Liver (tissue), 3 donors: ENCODE measurements at regions not wholly inside any gene's neighbourhood (a gene's known extent, or its start where the extent isn't known, plus 50 kb on each side); places are given as distances from the start of the nearest gene placed in this dataset.

Experiments
- JUND ChIP-seq, 2 donors: IDR thresholded peaks; 2 replicates each; pipeline ENCODE4 v1.6.1; 2016; ENCODE audit warnings: antibody characterized with exemption in 2 of 2
- NR2F2 ChIP-seq: IDR thresholded peaks from 2 replicates; pipeline ENCODE4 v1.6.1; 2016; ENCODE audit warnings: antibody characterized with exemption
- RAD21 ChIP-seq, 2 donors: IDR thresholded peaks; 2 replicates each; pipeline ENCODE4 v1.6.1; 2016; ENCODE audit warnings: antibody characterized with exemption in 2 of 2, mild to moderate bottlenecking in 2 of 2
- TAF1 ChIP-seq: conservative IDR thresholded peaks from 2 replicates; pipeline ENCODE4 v1.6.1; 2016; ENCODE audit warnings: antibody characterized with exemption, mild to moderate bottlenecking
- TF ChIP-seq, protein P1 (sequence below): IDR thresholded peaks from 2 replicates; pipeline ENCODE4 v1.6.1; 2016; ENCODE audit warnings: antibody characterized with exemption
- TF ChIP-seq, protein P2 (sequence below): fragments of 150-350 bp; IDR thresholded peaks from 2 replicates; pipeline ENCODE4 v1.5.1; 2017; ENCODE audit warnings: improper control_type of control experiment, low read depth, low read length; ENCODE audit not compliant: missing input control
- TF ChIP-seq, protein P3 (sequence below): IDR thresholded peaks from 2 replicates; pipeline ENCODE4 v1.6.1; 2016; ENCODE audit warnings: antibody characterized with exemption
- donor health status: healthy.
- donor health status: healthy.

DNA sequence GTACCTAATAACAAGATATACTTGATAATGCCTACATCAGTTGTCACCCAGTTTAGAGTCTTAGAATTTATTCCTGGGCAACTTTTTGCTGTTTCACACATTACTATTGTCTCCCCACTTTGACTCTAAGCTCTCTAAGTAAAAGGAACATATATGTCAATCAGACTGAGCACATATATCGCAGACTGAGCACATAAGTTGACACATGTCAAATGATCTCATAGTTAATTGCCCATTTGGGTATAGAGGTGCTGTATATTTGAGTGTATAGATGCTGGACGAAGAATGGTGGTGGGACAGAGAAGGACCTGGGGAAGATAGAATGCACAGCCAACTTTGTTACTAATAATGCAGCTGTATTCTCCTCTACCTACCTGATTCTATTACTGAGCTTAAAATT lies 746.0 kb upstream of the CDH2 start:
- TF ChIP-seq TAF1 (no peak), JUND (IDR thresholded peaks at IDR 0.05) (no peak), NR2F2 (no peak), RAD21 (IDR thresholded peaks at IDR 0.05) (no peak)
- TF ChIP-seq, protein P1, sequence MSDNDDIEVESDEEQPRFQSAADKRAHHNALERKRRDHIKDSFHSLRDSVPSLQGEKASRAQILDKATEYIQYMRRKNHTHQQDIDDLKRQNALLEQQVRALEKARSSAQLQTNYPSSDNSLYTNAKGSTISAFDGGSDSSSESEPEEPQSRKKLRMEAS: no peak
- TF ChIP-seq, protein P2, sequence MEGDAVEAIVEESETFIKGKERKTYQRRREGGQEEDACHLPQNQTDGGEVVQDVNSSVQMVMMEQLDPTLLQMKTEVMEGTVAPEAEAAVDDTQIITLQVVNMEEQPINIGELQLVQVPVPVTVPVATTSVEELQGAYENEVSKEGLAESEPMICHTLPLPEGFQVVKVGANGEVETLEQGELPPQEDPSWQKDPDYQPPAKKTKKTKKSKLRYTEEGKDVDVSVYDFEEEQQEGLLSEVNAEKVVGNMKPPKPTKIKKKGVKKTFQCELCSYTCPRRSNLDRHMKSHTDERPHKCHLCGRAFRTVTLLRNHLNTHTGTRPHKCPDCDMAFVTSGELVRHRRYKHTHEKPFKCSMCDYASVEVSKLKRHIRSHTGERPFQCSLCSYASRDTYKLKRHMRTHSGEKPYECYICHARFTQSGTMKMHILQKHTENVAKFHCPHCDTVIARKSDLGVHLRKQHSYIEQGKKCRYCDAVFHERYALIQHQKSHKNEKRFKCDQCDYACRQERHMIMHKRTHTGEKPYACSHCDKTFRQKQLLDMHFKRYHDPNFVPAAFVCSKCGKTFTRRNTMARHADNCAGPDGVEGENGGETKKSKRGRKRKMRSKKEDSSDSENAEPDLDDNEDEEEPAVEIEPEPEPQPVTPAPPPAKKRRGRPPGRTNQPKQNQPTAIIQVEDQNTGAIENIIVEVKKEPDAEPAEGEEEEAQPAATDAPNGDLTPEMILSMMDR: no peak
- TF ChIP-seq, protein P3, sequence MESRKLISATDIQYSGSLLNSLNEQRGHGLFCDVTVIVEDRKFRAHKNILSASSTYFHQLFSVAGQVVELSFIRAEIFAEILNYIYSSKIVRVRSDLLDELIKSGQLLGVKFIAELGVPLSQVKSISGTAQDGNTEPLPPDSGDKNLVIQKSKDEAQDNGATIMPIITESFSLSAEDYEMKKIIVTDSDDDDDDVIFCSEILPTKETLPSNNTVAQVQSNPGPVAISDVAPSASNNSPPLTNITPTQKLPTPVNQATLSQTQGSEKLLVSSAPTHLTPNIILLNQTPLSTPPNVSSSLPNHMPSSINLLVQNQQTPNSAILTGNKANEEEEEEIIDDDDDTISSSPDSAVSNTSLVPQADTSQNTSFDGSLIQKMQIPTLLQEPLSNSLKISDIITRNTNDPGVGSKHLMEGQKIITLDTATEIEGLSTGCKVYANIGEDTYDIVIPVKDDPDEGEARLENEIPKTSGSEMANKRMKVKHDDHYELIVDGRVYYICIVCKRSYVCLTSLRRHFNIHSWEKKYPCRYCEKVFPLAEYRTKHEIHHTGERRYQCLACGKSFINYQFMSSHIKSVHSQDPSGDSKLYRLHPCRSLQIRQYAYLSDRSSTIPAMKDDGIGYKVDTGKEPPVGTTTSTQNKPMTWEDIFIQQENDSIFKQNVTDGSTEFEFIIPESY: no peak
